ENCODE measurements at regions not wholly inside any gene's neighbourhood (a gene's known extent, or its start where the extent isn't known, plus 50 kb on each side); places are given as distances from the start of the nearest gene placed in this dataset.
"Not testable (repeated sequence)": the region's sequence is repeated elsewhere in the genome, so short reads cannot be mapped to it uniquely, and the experiment has no call there.

DNA sequence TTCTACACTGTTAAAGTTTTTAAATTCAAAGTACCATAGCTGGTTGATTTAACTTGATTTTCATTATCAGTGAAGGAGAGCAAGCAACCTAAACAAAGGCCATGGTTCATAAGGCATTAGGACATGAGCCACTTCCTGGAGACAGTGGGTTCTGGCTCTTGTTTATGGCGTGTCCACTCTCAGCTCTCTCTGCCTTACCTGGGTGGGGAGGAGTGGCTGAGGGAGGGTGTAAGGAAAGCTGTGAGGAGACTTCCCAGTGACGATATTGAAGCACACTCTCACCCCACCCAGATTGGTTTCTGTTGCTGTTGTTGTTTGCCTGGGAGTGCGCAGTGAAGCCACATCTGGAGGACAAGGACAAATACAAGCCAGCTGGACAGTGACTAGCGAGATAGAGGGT lies 365.3 kb upstream of the FZD8 start:
- Histone ChIP-seq H3K4me1 (no peaks in the 10 kb centered on the region), H3K27ac (no peak overlapping the region), H3K27me3 (no peaks in the 10 kb centered on the region), H3K36me3 (no peaks in the 10 kb centered on the region), H3K9me3 (replicated peaks in 1 of 11) (no peaks in the 10 kb centered on the region), H4K20me1 (no peaks in the 10 kb centered on the region), H3K4me2 (no peak overlapping the region), H3K4me3 (no peak overlapping the region), H3K9ac (no peak overlapping the region)
- no peak for TF ChIP-seq Cebpa-rat (IDR thresholded peaks at IDR 0.05)

DNA sequence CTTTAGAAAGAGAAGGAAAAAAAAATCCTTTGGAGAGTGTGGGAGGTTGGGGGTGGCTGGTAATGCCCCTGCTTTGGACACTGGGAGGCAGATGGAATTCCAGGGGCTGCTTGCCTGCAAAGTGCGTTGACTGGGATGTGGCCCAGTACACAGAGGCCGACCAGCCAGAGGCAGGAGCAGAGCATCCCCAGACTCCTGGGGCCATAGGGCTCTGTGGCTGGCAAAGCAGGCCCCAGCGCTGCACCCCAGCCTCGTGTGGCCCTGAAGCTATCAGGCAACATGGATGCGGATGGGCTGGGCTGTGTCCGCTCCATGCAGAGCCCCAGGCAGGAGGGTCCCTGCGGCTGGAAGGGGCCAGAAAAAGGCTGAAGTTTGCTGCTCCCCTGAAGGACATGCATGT lies 361.6 kb upstream of the FZD8 start:
- Histone ChIP-seq H3K4me3 (no peak overlapping the region), H4K20me1 (no peaks in the 10 kb centered on the region), H3K27ac (no peak overlapping the region), H3K4me1 (no peaks in the 10 kb centered on the region), H3K36me3 (no peaks in the 10 kb centered on the region), H3K9me3 (replicated peaks in 1 of 11) (no peaks in the 10 kb centered on the region), H3K9ac (no peak overlapping the region), H3K4me2 (no peak overlapping the region), H3K27me3 (no peaks in the 10 kb centered on the region)
- no peak for TF ChIP-seq Cebpa-rat (IDR thresholded peaks at IDR 0.05)

DNA sequence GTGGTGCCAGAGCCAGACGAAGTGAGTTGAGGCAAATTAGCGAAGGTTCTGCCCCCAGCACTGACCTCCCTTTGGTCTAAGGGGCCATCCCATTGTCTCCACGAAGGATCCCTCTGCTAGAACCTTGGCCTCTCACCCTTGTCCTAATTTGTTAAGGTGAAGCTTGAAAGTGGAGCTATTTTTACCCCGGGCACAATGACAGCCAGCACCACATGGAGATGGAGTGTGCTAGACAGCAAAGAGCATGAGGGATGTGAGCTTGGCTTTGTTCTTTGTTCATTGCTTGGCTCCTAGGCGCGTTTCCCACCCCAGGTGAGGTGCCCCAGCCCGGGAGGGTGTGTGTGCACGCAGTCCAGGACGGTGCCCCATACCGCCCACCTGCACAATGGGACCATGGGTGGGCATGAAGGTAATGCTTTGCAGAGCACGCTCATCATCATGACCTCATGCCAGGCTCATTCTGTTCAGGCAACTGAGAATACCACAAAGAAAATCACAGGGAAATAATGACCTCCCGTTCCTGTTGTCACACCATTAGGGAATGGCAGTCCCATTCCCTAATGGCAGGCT lies 361.0 kb upstream of the FZD8 start:
- Histone ChIP-seq H3K9me3 (replicated peaks in 1 of 11) (no peaks in the 10 kb centered on the region), H3K4me3 (no peak overlapping the region), H4K20me1 (no peaks in the 10 kb centered on the region), H3K36me3 (no peaks in the 10 kb centered on the region), H3K4me2 (no peak overlapping the region), H3K27me3 (no peaks in the 10 kb centered on the region), H3K27ac (no peak overlapping the region), H3K4me1 (no peaks in the 10 kb centered on the region), H3K9ac (no peak overlapping the region)
- TF ChIP-seq Cebpa-rat (IDR thresholded peaks at IDR 0.05) = no peak

DNA sequence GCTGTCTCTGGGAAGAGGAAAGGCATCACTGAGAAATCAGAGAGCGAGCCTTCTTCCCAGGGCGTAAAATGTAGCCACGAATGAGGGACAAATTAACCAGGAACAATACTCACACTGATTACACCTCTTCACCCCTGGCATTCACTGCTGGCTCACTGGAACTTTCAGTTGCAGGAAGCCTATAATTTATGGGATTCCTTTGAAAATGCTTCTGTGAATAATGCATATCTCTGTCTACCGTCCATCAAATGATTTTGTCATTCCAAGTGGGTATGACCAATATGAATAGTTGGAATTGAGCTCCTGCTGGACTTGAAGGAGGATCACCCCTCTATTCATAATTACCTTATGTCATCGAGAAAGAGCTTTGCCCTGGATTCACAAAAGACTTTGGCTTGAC lies 360.3 kb upstream of the FZD8 start:
- Histone ChIP-seq H3K4me3 (no peak overlapping the region), H3K4me1 (no peaks in the 10 kb centered on the region), H3K36me3 (no peaks in the 10 kb centered on the region), H3K9ac (no peak overlapping the region), H4K20me1 (no peaks in the 10 kb centered on the region), H3K9me3 (replicated peaks in 1 of 11) (no peaks in the 10 kb centered on the region), H3K4me2 (no peak overlapping the region), H3K27me3 (no peaks in the 10 kb centered on the region), H3K27ac (no peak overlapping the region)
- no peak for TF ChIP-seq Cebpa-rat (IDR thresholded peaks at IDR 0.05)

DNA sequence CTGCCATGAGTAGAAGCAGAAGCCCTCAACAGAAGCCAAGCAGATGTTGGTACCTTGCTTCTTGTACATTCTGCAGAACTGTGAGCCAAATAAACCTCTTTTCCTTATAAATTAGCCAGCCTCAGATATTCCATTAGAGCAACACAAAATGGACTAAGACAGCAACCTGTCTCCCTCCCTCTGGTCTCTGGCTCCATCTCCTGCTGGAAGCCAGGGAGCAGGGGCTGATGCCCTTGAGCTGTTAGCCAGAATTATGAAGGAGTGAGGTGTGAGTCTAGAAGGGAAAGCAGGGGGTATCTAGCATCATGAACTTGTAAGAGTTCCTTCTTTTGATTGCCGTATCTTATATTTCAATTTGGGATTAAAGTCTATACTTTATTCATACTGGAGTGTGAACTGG lies 358.7 kb upstream of the FZD8 start:
- H3K27me3 ChIP-seq; H3K9me3 ChIP-seq (replicated peaks in 1 of 11); H3K4me3 ChIP-seq; H4K20me1 ChIP-seq; H3K4me2 ChIP-seq; H3K4me1 ChIP-seq; H3K27ac ChIP-seq; H3K36me3 ChIP-seq; H3K9ac ChIP-seq: not testable (repeated sequence)

DNA sequence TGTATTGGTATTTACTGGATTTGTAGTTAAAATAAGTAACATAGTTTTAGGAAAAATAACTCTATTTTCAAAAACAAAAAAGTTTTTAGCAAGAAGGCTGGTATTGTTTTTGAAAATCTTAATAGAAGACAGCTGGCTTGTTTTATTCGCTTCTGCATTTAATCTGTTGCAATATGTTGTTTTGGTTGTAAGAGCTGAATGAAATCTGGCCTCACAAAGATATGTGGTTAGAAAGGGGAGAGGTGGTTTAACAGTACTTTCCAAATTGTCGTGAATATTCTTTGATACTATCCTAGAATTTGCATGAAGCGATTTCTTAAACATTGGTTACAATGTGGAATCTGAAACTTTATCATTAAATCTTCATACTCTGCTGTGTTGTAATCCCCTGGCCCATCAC lies 355.9 kb upstream of the FZD8 start:
- no peaks in the 10 kb centered on the region for H3K27me3 ChIP-seq
- no peaks in the 10 kb centered on the region for H3K36me3 ChIP-seq
- no peak overlapping the region for H3K27ac ChIP-seq
- no peaks in the 10 kb centered on the region for H4K20me1 ChIP-seq
- no peaks in the 10 kb centered on the region for H3K9me3 ChIP-seq (replicated peaks in 1 of 11)
- H3K4me1 ChIP-seq = no peaks in the 10 kb centered on the region
- no peak overlapping the region for H3K4me3 ChIP-seq
- H3K9ac ChIP-seq = no peak overlapping the region
- no peak for TF ChIP-seq Cebpa-rat (IDR thresholded peaks at IDR 0.05)
- no peak overlapping the region for H3K4me2 ChIP-seq

DNA sequence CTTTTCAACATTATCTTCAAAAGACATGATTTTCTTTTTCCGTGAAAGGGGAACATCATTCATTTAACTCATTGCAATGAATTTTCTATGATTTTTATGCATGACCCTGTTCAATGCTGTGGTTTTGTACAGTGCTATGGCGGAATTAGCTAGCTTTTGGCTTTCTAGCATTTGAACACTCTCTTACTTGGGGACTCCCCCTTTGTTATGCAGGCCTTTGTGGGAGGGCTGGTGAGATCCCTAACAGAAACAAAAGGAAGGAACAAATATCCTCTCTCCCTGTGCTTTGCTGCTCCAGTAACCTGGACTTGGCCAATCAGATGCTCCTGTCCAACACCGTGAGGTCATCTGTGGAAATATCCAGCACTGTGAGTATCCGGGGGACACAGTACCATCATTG lies 353.4 kb upstream of the FZD8 start:
- Histone ChIP-seq H3K4me1 (no peaks in the 10 kb centered on the region), H3K27me3 (no peaks in the 10 kb centered on the region), H3K4me3 (no peak overlapping the region), H4K20me1 (no peaks in the 10 kb centered on the region), H3K4me2 (no peak overlapping the region), H3K9ac (no peak overlapping the region), H3K9me3 (replicated peaks in 1 of 11) (no peaks in the 10 kb centered on the region), H3K36me3 (no peaks in the 10 kb centered on the region), H3K27ac (no peak overlapping the region)
- TF ChIP-seq Cebpa-rat (IDR thresholded peaks at IDR 0.05) = no peak

DNA sequence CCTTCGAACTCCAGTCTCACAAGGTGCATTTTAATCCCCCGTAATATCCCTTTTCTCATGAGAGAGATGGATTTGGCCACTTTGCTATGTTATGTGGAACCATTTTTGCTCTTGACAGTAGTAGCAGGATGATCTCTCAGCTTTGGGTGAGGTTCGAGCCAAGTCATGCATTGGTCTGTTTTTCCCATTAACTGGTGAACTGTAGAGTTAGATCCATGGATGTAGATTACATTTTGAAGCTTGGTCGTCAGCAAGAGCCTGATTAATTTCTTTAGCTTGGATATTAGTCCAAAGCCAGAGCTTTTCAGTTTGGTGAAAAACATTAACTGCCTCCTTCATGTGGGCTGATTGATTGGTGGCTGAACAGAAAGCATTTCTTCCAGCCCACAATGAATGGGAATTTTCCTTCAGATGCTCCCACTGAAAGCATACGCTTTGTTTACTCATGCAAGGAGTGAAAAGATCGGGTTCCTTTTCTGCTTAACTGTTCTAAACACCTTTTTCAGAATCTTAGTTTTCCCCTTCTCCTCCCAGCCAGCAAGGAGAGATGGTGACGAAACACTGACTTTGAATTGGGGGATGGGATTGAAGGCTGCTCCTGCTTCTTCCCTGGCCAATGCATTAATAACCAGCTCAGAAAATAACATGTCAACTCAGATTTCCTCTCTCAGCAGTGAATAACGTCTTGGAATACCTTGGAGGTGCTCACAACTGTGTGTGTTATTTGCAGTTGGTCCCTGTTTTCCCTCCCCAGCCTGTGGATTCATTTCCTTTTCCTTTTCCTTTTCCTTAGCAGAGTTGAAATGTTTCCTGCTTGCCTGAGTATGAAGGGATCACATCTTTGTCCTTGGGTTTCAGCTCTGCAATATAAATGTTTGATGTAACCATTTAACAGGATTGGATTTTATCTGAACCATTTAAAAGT lies 351.8 kb upstream of the FZD8 start:
- Histone ChIP-seq H3K27me3 (no peaks in the 10 kb centered on the region), H3K9me3 (replicated peaks in 1 of 11) (0 out of 22 replicates have a peak, but pooled peaks cover 0 to 3% (median 0%) of the 10 kb centered on the region in 11 experiments), H3K36me3 (no peaks in the 10 kb centered on the region), H3K4me1 (no peaks in the 10 kb centered on the region), H3K4me2 (no peak overlapping the region), H3K9ac (no peak overlapping the region), H3K27ac (no peak overlapping the region), H4K20me1 (no peaks in the 10 kb centered on the region), H3K4me3 (no peak overlapping the region)
- TF ChIP-seq Cebpa-rat (IDR thresholded peaks at IDR 0.05) = no peak

DNA sequence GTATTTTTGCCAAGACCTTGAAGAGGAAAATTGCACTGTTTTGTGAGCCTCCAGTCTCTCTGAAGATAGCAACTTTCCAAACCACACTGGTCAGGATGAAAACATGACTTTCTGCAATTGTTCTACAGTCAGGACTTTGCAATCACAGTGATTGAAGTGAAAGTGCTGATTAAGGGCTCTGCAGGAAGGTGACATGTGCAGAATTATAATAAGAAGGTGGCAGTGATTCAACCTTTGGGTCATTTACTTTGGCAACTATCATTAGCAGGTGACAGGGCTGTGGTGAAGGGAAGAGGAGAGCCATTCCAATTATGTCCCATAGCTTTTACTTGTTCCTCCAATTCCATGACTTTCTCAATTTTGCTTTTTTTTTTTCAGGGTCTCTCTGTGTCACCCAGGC lies 350.0 kb upstream of the FZD8 start:
- no peak overlapping the region for H3K4me2 ChIP-seq
- H4K20me1 ChIP-seq = no peaks in the 10 kb centered on the region
- H3K4me3 ChIP-seq = no peak overlapping the region
- 0 out of 22 replicates have a peak, but pooled peaks cover 0 to 3% (median 0%) of the 10 kb centered on the region in 11 experiments for H3K9me3 ChIP-seq (replicated peaks in 1 of 11)
- no peak for TF ChIP-seq Cebpa-rat (IDR thresholded peaks at IDR 0.05)
- H3K27ac ChIP-seq = no peak overlapping the region
- H3K36me3 ChIP-seq = no peaks in the 10 kb centered on the region
- H3K9ac ChIP-seq = no peak overlapping the region
- H3K4me1 ChIP-seq = no peaks in the 10 kb centered on the region
- H3K27me3 ChIP-seq = no peaks in the 10 kb centered on the region

Data from BLaER1 treated with 17β-estradiol and CSF1 and Interleukin-3, amounts not matched to agents 10 nM and 100 nM (cell line).